ENCODE measurements at regions not wholly inside any gene's neighbourhood (a gene's known extent, or its start where the extent isn't known, plus 50 kb on each side); places are given as distances from the start of the nearest gene placed in this dataset.

GRCh38 chr2:122575076-122575475 lies 819.6 kb downstream of the TSN start:
- Histone ChIP-seq H3K4me1 (ENCODE audit: control insufficient read depth, insufficient read depth, low read length) (no peaks in the 10 kb centered on the region), H3K36me3 (ENCODE audit: control insufficient read depth, insufficient read depth, low read length) (no peaks in the 10 kb centered on the region), H3K4me3 (ENCODE audit: low read length) (no peak overlapping the region), H3K9me3 (replicated peaks; ENCODE audit: control insufficient read depth, low read depth, low read length) (no peaks in the 10 kb centered on the region), H3K27ac (ENCODE audit: low read length) (no peak overlapping the region), H3K27me3 (ENCODE audit: control insufficient read depth, insufficient read depth, low read length) (no peaks in the 10 kb centered on the region)
- no peak for DNase-seq

GRCh38 chr2:122583159-122583917 lies 827.9 kb downstream of the TSN start:
- Histone ChIP-seq H3K4me3 (ENCODE audit: low read length) (no peak overlapping the region), H3K9me3 (replicated peaks; ENCODE audit: control insufficient read depth, low read depth, low read length) (no peaks in the 10 kb centered on the region)
- 67% methylated on average over 1 of the region's 2 CpGs for WGBS (ENCODE audit: insufficient coverage)

GRCh38 chr2:122590524-122590923 lies 835.1 kb downstream of the TSN start:
- no CpG with 5 or more reads among the region's 3 CpGs for WGBS (ENCODE audit: insufficient coverage)

More at GRCh38 chr2:122583159-122583917, 827.9 kb downstream of the TSN start:
- Histone ChIP-seq H3K27ac (ENCODE audit: low read length) (no peak overlapping the region), H3K36me3 (ENCODE audit: control insufficient read depth, insufficient read depth, low read length) (no peaks in the 10 kb centered on the region), H3K4me1 (ENCODE audit: control insufficient read depth, insufficient read depth, low read length) (no peaks in the 10 kb centered on the region), H3K27me3 (ENCODE audit: control insufficient read depth, insufficient read depth, low read length) (no peaks in the 10 kb centered on the region)
- no peak for DNase-seq

GRCh38 chr2:122595065-122595464 lies 839.6 kb downstream of the TSN start:
- H3K4me1 ChIP-seq (ENCODE audit: control insufficient read depth, insufficient read depth, low read length): no peaks in the 10 kb centered on the region
- H3K27ac ChIP-seq (ENCODE audit: low read length): no peak overlapping the region
- H3K27me3 ChIP-seq (ENCODE audit: control insufficient read depth, insufficient read depth, low read length): no peaks in the 10 kb centered on the region
- no peaks in the 10 kb centered on the region for H3K36me3 ChIP-seq (ENCODE audit: control insufficient read depth, insufficient read depth, low read length)
- H3K9me3 ChIP-seq (replicated peaks; ENCODE audit: control insufficient read depth, low read depth, low read length): no peaks in the 10 kb centered on the region
- WGBS (ENCODE audit: insufficient coverage): no CpG with 5 or more reads among the region's 2 CpGs
- no peak overlapping the region for H3K4me3 ChIP-seq (ENCODE audit: low read length)
- DNase-seq: peak; percentile 3

More at GRCh38 chr2:122590524-122590923, 835.1 kb downstream of the TSN start:
- Histone ChIP-seq H3K4me3 (ENCODE audit: low read length) (no peak overlapping the region), H3K27ac (ENCODE audit: low read length) (no peak overlapping the region), H3K27me3 (ENCODE audit: control insufficient read depth, insufficient read depth, low read length) (no peaks in the 10 kb centered on the region), H3K9me3 (replicated peaks; ENCODE audit: control insufficient read depth, low read depth, low read length) (no peaks in the 10 kb centered on the region), H3K4me1 (ENCODE audit: control insufficient read depth, insufficient read depth, low read length) (no peaks in the 10 kb centered on the region), H3K36me3 (ENCODE audit: control insufficient read depth, insufficient read depth, low read length) (no peaks in the 10 kb centered on the region)
- no peak for DNase-seq

- WGBS (ENCODE audit: insufficient coverage): no CpG with 5 or more reads among the region's 3 CpGs
- Histone ChIP-seq H3K27ac (ENCODE audit: low read length) (no peak overlapping the region), H3K9me3 (replicated peaks; ENCODE audit: control insufficient read depth, low read depth, low read length) (no peaks in the 10 kb centered on the region), H3K4me1 (ENCODE audit: control insufficient read depth, insufficient read depth, low read length) (no peaks in the 10 kb centered on the region), H3K4me3 (ENCODE audit: low read length) (no peak overlapping the region), H3K27me3 (ENCODE audit: control insufficient read depth, insufficient read depth, low read length) (no peaks in the 10 kb centered on the region), H3K36me3 (ENCODE audit: control insufficient read depth, insufficient read depth, low read length) (no peaks in the 10 kb centered on the region)
- DNase-seq: peak; percentile 29
Observed at GRCh38 chr2:122596598-122596997, 841.1 kb downstream of the TSN start.

GRCh38 chr2:122598784-122599183 lies 843.3 kb downstream of the TSN start:
- Histone ChIP-seq H3K27me3 (ENCODE audit: control insufficient read depth, insufficient read depth, low read length) (no peaks in the 10 kb centered on the region), H3K27ac (ENCODE audit: low read length) (no peak overlapping the region), H3K36me3 (ENCODE audit: control insufficient read depth, insufficient read depth, low read length) (no peaks in the 10 kb centered on the region), H3K4me1 (ENCODE audit: control insufficient read depth, insufficient read depth, low read length) (no peaks in the 10 kb centered on the region), H3K9me3 (replicated peaks; ENCODE audit: control insufficient read depth, low read depth, low read length) (no peaks in the 10 kb centered on the region), H3K4me3 (ENCODE audit: low read length) (no peak overlapping the region)
- no peak for DNase-seq
- no CpG with 5 or more reads among the region's 1 CpG for WGBS (ENCODE audit: insufficient coverage)

- H3K4me1 ChIP-seq (ENCODE audit: control insufficient read depth, insufficient read depth, low read length): no peaks in the 10 kb centered on the region
- no peaks in the 10 kb centered on the region for H3K27me3 ChIP-seq (ENCODE audit: control insufficient read depth, insufficient read depth, low read length)
- H3K9me3 ChIP-seq (replicated peaks; ENCODE audit: control insufficient read depth, low read depth, low read length): peaks cover under 1% of the 10 kb centered on the region
- H3K27ac ChIP-seq (ENCODE audit: low read length): no peak overlapping the region
- H3K36me3 ChIP-seq (ENCODE audit: control insufficient read depth, insufficient read depth, low read length): no peaks in the 10 kb centered on the region
- no peak for DNase-seq
- no peak overlapping the region for H3K4me3 ChIP-seq (ENCODE audit: low read length)
- WGBS (ENCODE audit: insufficient coverage): 100% methylated on average over 2 of the region's 3 CpGs
Observed at GRCh38 chr2:122610948-122611609, 855.6 kb downstream of the TSN start.

GRCh38 chr2:122622934-122623333 lies 867.5 kb downstream of the TSN start:
- 20% methylated on average over 1 of the region's 3 CpGs for WGBS (ENCODE audit: insufficient coverage)
- Histone ChIP-seq H3K4me1 (ENCODE audit: control insufficient read depth, insufficient read depth, low read length) (no peaks in the 10 kb centered on the region), H3K9me3 (replicated peaks; ENCODE audit: control insufficient read depth, low read depth, low read length) (no peaks in the 10 kb centered on the region), H3K36me3 (ENCODE audit: control insufficient read depth, insufficient read depth, low read length) (no peaks in the 10 kb centered on the region), H3K27me3 (ENCODE audit: control insufficient read depth, insufficient read depth, low read length) (no peaks in the 10 kb centered on the region), H3K27ac (ENCODE audit: low read length) (no peak overlapping the region), H3K4me3 (ENCODE audit: low read length) (no peak overlapping the region)
- DNase-seq: no peak

GRCh38 chr2:122627388-122627787 lies 871.9 kb downstream of the TSN start:
- Histone ChIP-seq H3K9me3 (replicated peaks; ENCODE audit: control insufficient read depth, low read depth, low read length) (no peaks in the 10 kb centered on the region), H3K36me3 (ENCODE audit: control insufficient read depth, insufficient read depth, low read length) (no peaks in the 10 kb centered on the region), H3K4me1 (ENCODE audit: control insufficient read depth, insufficient read depth, low read length) (no peaks in the 10 kb centered on the region), H3K4me3 (ENCODE audit: low read length) (no peak overlapping the region), H3K27me3 (ENCODE audit: control insufficient read depth, insufficient read depth, low read length) (no peaks in the 10 kb centered on the region), H3K27ac (ENCODE audit: low read length) (no peak overlapping the region)
- no peak for DNase-seq
- WGBS (ENCODE audit: insufficient coverage): 56% methylated on average over 1 of the region's 3 CpGs

GRCh38 chr2:122634256-122634655 lies 878.8 kb downstream of the TSN start:
- H3K4me1 ChIP-seq (ENCODE audit: control insufficient read depth, insufficient read depth, low read length): no peaks in the 10 kb centered on the region
- DNase-seq: peak; percentile 91
- H3K27me3 ChIP-seq (ENCODE audit: control insufficient read depth, insufficient read depth, low read length): no peaks in the 10 kb centered on the region
- H3K27ac ChIP-seq (ENCODE audit: low read length): peak overlapping the region; percentile 53
- no CpG with 5 or more reads among the region's 1 CpG for WGBS (ENCODE audit: insufficient coverage)
- no peaks in the 10 kb centered on the region for H3K36me3 ChIP-seq (ENCODE audit: control insufficient read depth, insufficient read depth, low read length)
- H3K9me3 ChIP-seq (replicated peaks; ENCODE audit: control insufficient read depth, low read depth, low read length): no peaks in the 10 kb centered on the region
- no peak overlapping the region for H3K4me3 ChIP-seq (ENCODE audit: low read length)
